Tibial nerve (tissue), 4 donors: ENCODE measurements at regions not wholly inside any gene's neighbourhood (a gene's known extent, or its start where the extent isn't known, plus 50 kb on each side); places are given as distances from the start of the nearest gene placed in this dataset.

Source experiments
- DNase-seq, 2 donors: peaks; one replicate each; pipeline ENCODE4 v3.0.0-alpha.2; 2019; ENCODE audit warnings: low spot score in 2 of 2
- H3K27ac ChIP-seq, 4 donors: fragments of 200-600 bp; sonication (generic) in 3 of 4; one replicate each; pipeline ENCODE4 v1.5.1; 2017 to 2019; ENCODE audit warnings: mild to moderate bottlenecking in 1 of 4
- H3K27me3 ChIP-seq, 2 donors: fragments of 200-600 bp; sonication (generic) in 1 of 2; one replicate each; pipeline versions ENCODE4 v1.5.1 to v1.6.0; 2017 to 2019
- H3K36me3 ChIP-seq, 3 donors: fragments of 200-600 bp; sonication (generic); one replicate each; pipeline ENCODE4 v1.5.1; 2018 to 2019
- H3K4me1 ChIP-seq, 4 donors: fragments of 200-600 bp; sonication (generic) in 3 of 4; one replicate each; pipeline ENCODE4 v1.5.1; 2017 to 2019
- H3K4me3 ChIP-seq, 4 donors: fragments of 200-600 bp; sonication (generic) in 3 of 4; one replicate each; pipeline ENCODE4 v1.5.1; 2017 to 2019; ENCODE audit warnings: mild to moderate bottlenecking in 1 of 4, moderate library complexity in 1 of 4
- H3K9me3 ChIP-seq, 4 donors: fragments of 200-600 bp; sonication (generic) in 3 of 4; one replicate each; pipeline ENCODE4 v1.5.1; 2017 to 2019
- EP300 ChIP-seq, 2 donors: sonication (generic); formaldehyde crosslinking; IDR thresholded peaks; one replicate each; pipeline ENCODE4 v1.6.1; 2017; ENCODE audit warnings: antibody characterized with exemption in 2 of 2, mild to moderate bottlenecking in 1 of 2
- POLR2A ChIP-seq, 2 donors: fragments of 450-650 bp; IDR thresholded peaks; one replicate each; pipeline ENCODE4 v1.6.1; 2017; ENCODE audit warnings: antibody characterized with exemption in 2 of 2, mild to moderate bottlenecking in 2 of 2, moderate library complexity in 2 of 2
- WGBS, 2 donors: methylation state at CpG; one replicate each; pipeline ENCODE4 v1.1.5; 2018; 5-methylcytosine and 5-hydroxymethylcytosine counted together
- TF ChIP-seq, protein P1 (sequence below), 5 experiments: fragments of 200-600 bp in 3 of 5; fragments of 450-650 bp in 2 of 5; sonication (generic) in 3 of 5; IDR thresholded peaks; one replicate each; pipeline ENCODE4 v1.5.1; 2016 to 2019; ENCODE audit warnings: antibody characterized with exemption in 5 of 5, mild to moderate bottlenecking in 3 of 5, moderate library complexity in 2 of 5

DNA sequence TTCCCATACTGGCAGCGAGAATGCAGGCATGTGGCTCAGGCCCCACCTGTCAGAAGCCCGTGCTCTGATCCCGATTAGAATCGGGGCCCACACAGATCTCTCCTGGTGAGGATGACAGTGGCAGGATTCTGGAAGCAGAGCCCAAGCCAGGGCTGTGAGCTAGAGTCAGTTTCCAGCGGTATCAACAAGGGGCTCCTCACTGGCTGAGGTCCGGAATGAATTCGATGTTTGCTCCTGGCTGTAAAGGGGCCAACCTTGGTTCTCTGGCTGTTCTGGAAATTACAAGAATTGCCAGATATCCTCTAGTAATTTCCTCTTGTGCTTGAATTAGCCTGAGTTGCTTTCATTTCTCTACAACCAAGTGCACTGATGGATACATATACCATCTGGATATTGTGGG is 129.1 kb upstream of the SPRY4 start:
- WGBS, 2 donors, result 59 to 63% methylated on average over 7 of the region's 7 CpGs
- H3K27ac ChIP-seq, result peak overlapping the region in 1 of 4 donors; percentile 15

DNA sequence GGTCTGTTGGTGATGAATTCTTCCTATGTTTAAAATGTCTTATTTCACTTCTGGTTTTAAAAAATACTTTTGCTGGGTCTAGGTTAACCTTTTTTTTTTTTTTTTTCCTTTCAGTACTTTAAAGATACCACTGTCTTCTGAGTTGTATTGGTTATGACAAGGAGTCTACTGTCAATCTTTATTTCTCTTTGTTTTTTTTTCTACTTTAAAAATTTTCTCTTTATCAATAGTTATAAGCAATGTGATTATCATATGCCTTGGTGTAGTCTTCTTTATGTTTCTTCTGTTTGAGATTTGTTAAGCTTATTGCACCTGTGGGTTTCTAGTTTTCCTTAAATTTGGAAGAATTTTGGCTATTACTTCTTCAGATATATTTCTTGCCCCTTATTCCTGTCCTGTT is 125.6 kb upstream of the SPRY4 start:
- no peak for TF ChIP-seq POLR2A (IDR thresholded peaks at IDR 0.05)
- no peak for TF ChIP-seq EP300 (IDR thresholded peaks at IDR 0.05)
- TF ChIP-seq, protein P1, sequence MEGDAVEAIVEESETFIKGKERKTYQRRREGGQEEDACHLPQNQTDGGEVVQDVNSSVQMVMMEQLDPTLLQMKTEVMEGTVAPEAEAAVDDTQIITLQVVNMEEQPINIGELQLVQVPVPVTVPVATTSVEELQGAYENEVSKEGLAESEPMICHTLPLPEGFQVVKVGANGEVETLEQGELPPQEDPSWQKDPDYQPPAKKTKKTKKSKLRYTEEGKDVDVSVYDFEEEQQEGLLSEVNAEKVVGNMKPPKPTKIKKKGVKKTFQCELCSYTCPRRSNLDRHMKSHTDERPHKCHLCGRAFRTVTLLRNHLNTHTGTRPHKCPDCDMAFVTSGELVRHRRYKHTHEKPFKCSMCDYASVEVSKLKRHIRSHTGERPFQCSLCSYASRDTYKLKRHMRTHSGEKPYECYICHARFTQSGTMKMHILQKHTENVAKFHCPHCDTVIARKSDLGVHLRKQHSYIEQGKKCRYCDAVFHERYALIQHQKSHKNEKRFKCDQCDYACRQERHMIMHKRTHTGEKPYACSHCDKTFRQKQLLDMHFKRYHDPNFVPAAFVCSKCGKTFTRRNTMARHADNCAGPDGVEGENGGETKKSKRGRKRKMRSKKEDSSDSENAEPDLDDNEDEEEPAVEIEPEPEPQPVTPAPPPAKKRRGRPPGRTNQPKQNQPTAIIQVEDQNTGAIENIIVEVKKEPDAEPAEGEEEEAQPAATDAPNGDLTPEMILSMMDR (IDR thresholded peaks at IDR 0.05), result no peak
- DNase-seq, result no peak
- Histone ChIP-seq H3K9me3 (peaks cover 0 to 13% (median 0%) of the 10 kb centered on the region in 4 donors), H3K27ac (no peak overlapping the region), H3K27me3 (no peaks in the 10 kb centered on the region), H3K4me1 (peaks cover 0 to 19% (median under 1%) of the 10 kb centered on the region in 4 donors), H3K4me3 (no peak overlapping the region), H3K36me3 (no peaks in the 10 kb centered on the region)

More for the DNA sequence above, 129.1 kb upstream of the SPRY4 start:
- Histone ChIP-seq H3K27me3 (no peaks in the 10 kb centered on the region), H3K4me1 (no peaks in the 10 kb centered on the region), H3K36me3 (no peaks in the 10 kb centered on the region), H3K4me3 (no peak overlapping the region), H3K9me3 (peaks cover 0 to 16% (median 0%) of the 10 kb centered on the region in 4 donors)
- DNase-seq, result no peak
- TF ChIP-seq, protein P1 (IDR thresholded peaks at IDR 0.05), result no peak
- TF ChIP-seq POLR2A (IDR thresholded peaks at IDR 0.05) (no peak), EP300 (IDR thresholded peaks at IDR 0.05) (no peak)

DNA sequence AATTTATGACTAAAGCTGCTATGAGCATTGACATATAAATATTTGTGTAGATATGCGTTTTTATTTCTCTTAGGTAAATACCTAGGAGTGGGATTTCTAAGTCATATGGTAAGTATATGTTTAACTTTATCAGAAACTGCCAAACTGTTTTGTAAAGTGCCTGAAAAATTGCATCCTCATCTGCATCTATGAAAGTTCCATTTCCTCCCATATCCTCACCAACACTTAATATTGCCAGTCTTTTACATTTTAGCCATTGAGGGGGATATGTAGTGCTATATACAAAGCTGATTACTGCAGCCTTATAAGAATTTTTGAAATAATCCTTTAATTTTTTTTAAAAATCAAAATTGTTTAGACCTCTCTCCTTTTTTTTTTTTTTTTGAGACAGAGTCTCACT is 123.1 kb upstream of the SPRY4 start:
- Histone ChIP-seq H3K4me1 (peaks cover 0 to 22% (median 3%) of the 10 kb centered on the region in 4 donors), H3K27me3 (no peaks in the 10 kb centered on the region), H3K4me3 (no peak overlapping the region), H3K27ac (no peak overlapping the region), H3K9me3 (peaks cover 0 to 13% (median 0%) of the 10 kb centered on the region in 4 donors), H3K36me3 (no peaks in the 10 kb centered on the region)
- DNase-seq, result no peak
- no peak for TF ChIP-seq POLR2A (IDR thresholded peaks at IDR 0.05)
- TF ChIP-seq, protein P1 (IDR thresholded peaks at IDR 0.05), result no peak
- no peak for TF ChIP-seq EP300 (IDR thresholded peaks at IDR 0.05)
- 94% methylated on average over 1 of the region's 1 CpG for WGBS, 2 donors

DNA sequence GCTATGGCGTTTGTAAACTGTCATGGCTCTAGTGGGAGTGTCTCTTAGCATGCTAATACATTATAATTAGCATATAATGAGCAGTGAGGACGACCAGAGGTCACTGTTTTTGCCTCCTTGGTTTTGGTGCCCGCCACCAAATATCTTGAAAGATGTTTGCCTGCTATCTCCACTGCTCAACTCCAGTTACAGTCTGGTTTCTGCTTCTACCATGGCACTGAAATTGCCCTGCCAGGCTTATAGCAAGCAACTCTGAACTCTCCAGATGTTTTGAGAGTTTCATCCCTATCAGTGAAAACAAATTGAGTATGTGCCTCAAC is 122.1 kb upstream of the SPRY4 start:
- H3K4me3 ChIP-seq, result no peak overlapping the region
- H3K27me3 ChIP-seq, result no peaks in the 10 kb centered on the region
- TF ChIP-seq, protein P1 (IDR thresholded peaks at IDR 0.05), result no peak
- TF ChIP-seq EP300 (IDR thresholded peaks at IDR 0.05) (no peak), POLR2A (IDR thresholded peaks at IDR 0.05) (no peak)
- H3K36me3 ChIP-seq, result no peaks in the 10 kb centered on the region
- H3K9me3 ChIP-seq, result peaks cover 0 to 13% (median 0%) of the 10 kb centered on the region in 4 donors
- H3K27ac ChIP-seq, result peak overlapping the region in 3 of 4 donors; percentile 38 to 74 (median 67)
- no peak for DNase-seq
- WGBS, 2 donors, result 43 to 59% methylated on average over 3 of the region's 3 CpGs
- peaks cover 0 to 23% (median 4%) of the 10 kb centered on the region in 4 donors for H3K4me1 ChIP-seq

DNA sequence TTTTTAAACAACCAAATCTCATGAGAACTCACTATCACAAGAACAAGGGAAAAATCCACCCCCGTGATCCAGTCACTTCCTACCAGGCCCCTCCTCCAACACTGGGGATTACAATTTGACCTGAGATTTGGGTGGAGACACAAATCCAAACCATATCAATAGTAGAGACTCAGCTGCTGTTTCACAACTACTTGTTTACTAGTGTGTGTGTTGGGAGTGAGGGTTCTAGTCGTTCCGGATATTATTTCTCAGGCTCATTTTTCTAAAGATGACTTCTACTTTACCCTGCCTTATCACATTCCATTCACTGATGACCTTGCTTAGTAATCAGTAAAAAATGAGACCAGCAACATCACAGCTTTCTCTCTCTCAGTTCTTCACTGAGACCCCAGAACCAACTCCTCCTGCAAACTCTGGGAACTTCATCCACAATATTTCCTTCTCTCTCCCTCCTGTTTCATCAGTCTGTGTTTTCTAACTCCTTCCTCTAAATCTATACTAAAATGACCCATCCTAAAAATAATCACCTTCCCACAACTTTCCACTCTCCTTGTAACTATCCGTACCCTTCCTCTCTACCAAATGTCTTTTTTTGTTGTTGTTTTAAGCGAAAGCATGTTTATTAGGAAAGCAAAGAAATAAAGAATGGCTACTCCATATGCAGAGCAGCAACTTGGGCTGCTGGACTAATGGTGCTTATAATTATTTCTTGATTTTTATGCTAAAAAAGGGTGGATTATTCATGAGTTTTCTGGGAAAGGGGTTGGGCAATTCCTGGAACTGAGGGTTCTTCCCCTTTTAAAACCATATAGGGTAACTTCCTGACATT is 121.5 kb upstream of the SPRY4 start:
- Histone ChIP-seq H3K27ac (peak overlapping the region in 3 of 4 donors; percentile 38 to 74 (median 67)), H3K9me3 (peaks cover 0 to 13% (median 0%) of the 10 kb centered on the region in 4 donors), H3K4me3 (no peak overlapping the region), H3K27me3 (no peaks in the 10 kb centered on the region), H3K36me3 (no peaks in the 10 kb centered on the region), H3K4me1 (peaks cover 0 to 29% (median 7%) of the 10 kb centered on the region in 4 donors)
- no peak for DNase-seq
- WGBS, 2 donors, result 51 to 52% methylated on average over 5 of the region's 5 CpGs
- TF ChIP-seq, protein P1 (IDR thresholded peaks at IDR 0.05), result no peak
- TF ChIP-seq EP300 (IDR thresholded peaks at IDR 0.05), result peak in 1 of 2 donors; percentile 40
